ENCODE measurements at regions not wholly inside any gene's neighbourhood (a gene's known extent, or its start where the extent isn't known, plus 50 kb on each side); places are given as distances from the start of the nearest gene placed in this dataset.

GRCh38 chr1:195597891-195598290 is 1010.3 kb downstream of the KCNT2 start:
- CTCF ChIA-PET: interaction anchor here (0.6 kb wide), 1 partner anchor 120 kb away, joined by 5 read pairs; no protein-coding TSS in a partner anchor

GRCh38 chr1:195594773-195595172 is 1013.5 kb downstream of the KCNT2 start:
- Histone ChIP-seq H3K4me1 (no peaks in the 10 kb centered on the region), H3K27me3 (replicated peaks; ENCODE audit: control insufficient read depth, insufficient read depth, low read length) (no peaks in the 10 kb centered on the region), H3K36me3 (ENCODE audit: control insufficient read depth, insufficient read depth, low read length) (no peaks in the 10 kb centered on the region), H3K9me3 (no peaks in the 10 kb centered on the region), H3K4me3 (ENCODE audit: low read depth, low read length) (no peak overlapping the region)
- TF ChIP-seq CTCF (IDR thresholded peaks at IDR 0.05; ENCODE audit: insufficient read depth in 1 of 2, low read depth in 1 of 2, low read length in 1 of 2, severe bottlenecking in 1 of 2, unreplicated experiment in 1 of 2): no peak
- no peak for DNase-seq
- BruUV-seq (replicated peaks): no TSS peak
- Mint-ChIP-seq H3K9me3 (ENCODE audit: unreplicated experiment) (no peaks in the 10 kb centered on the region), H3K4me3 (ENCODE audit: unreplicated experiment) (no peak overlapping the region), H3K4me1 (ENCODE audit: low read depth, unreplicated experiment) (no peaks in the 10 kb centered on the region), H3K36me3 (ENCODE audit: insufficient read depth, unreplicated experiment) (no peaks in the 10 kb centered on the region), H3K27ac (ENCODE audit: unreplicated experiment) (no peak overlapping the region), H3K27me3 (ENCODE audit: insufficient read depth, unreplicated experiment) (no peaks in the 10 kb centered on the region)
- ChIA-PET CTCF (no interaction called here), POLR2A (no interaction called here)
- intact Hi-C loops (cut with micrococcal nuclease; ENCODE audit: unreplicated experiment): no loop called here

More at GRCh38 chr1:195597891-195598290, 1010.3 kb downstream of the KCNT2 start:
- H3K4me1 ChIP-seq: no peaks in the 10 kb centered on the region
- H3K27me3 ChIP-seq (replicated peaks; ENCODE audit: control insufficient read depth, insufficient read depth, low read length): no peaks in the 10 kb centered on the region
- no peak for DNase-seq
- Mint-ChIP-seq H3K4me1 (ENCODE audit: low read depth, unreplicated experiment) (no peaks in the 10 kb centered on the region), H3K27ac (ENCODE audit: unreplicated experiment) (no peak overlapping the region), H3K4me3 (ENCODE audit: unreplicated experiment) (no peak overlapping the region), H3K36me3 (ENCODE audit: insufficient read depth, unreplicated experiment) (no peaks in the 10 kb centered on the region), H3K27me3 (ENCODE audit: insufficient read depth, unreplicated experiment) (peaks cover 2% of the 10 kb centered on the region), H3K9me3 (ENCODE audit: unreplicated experiment) (no peaks in the 10 kb centered on the region)
- no peaks in the 10 kb centered on the region for H3K36me3 ChIP-seq (ENCODE audit: control insufficient read depth, insufficient read depth, low read length)
- POLR2A ChIA-PET: no interaction called here
- no peaks in the 10 kb centered on the region for H3K9me3 ChIP-seq
- H3K4me3 ChIP-seq (ENCODE audit: low read depth, low read length): no peak overlapping the region
- no TSS peak for BruUV-seq (replicated peaks)
- no peak for TF ChIP-seq CTCF (IDR thresholded peaks at IDR 0.05; ENCODE audit: insufficient read depth in 1 of 2, low read depth in 1 of 2, low read length in 1 of 2, severe bottlenecking in 1 of 2, unreplicated experiment in 1 of 2)
- intact Hi-C loops (cut with micrococcal nuclease; ENCODE audit: unreplicated experiment): no loop called here

DNA sequence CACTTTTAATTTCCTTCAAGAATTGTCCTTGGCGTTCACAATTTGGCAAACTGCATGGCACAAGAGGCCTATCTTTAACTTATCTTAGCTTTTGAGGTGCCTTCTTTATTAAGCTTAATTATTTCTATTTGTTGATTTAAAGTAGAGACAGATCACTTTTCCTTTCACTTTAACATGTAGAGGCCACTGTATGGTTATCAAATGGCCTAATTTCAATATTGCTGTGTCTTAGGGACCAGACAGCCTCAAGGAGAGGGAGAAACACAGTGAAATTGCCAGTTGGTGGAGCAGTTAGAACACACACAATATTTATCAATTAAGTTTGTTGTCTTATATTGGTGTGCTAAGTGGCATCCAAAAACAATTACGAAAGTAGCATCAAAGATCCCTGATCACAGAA is 1013.9 kb downstream of the KCNT2 start:
- no TSS peak for BruUV-seq (replicated peaks)
- ChIA-PET POLR2A (no interaction called here), CTCF (no interaction called here)
- intact Hi-C loops (cut with micrococcal nuclease; ENCODE audit: unreplicated experiment): no loop called here
- no peak for TF ChIP-seq CTCF (IDR thresholded peaks at IDR 0.05; ENCODE audit: insufficient read depth in 1 of 2, low read depth in 1 of 2, low read length in 1 of 2, severe bottlenecking in 1 of 2, unreplicated experiment in 1 of 2)
- Mint-ChIP-seq H3K27me3 (ENCODE audit: insufficient read depth, unreplicated experiment) (no peaks in the 10 kb centered on the region), H3K9me3 (ENCODE audit: unreplicated experiment) (no peaks in the 10 kb centered on the region), H3K36me3 (ENCODE audit: insufficient read depth, unreplicated experiment) (no peaks in the 10 kb centered on the region), H3K27ac (ENCODE audit: unreplicated experiment) (no peak overlapping the region), H3K4me1 (ENCODE audit: low read depth, unreplicated experiment) (no peaks in the 10 kb centered on the region), H3K4me3 (ENCODE audit: unreplicated experiment) (no peak overlapping the region)
- Histone ChIP-seq H3K4me1 (no peaks in the 10 kb centered on the region), H3K36me3 (ENCODE audit: control insufficient read depth, insufficient read depth, low read length) (no peaks in the 10 kb centered on the region), H3K9me3 (no peaks in the 10 kb centered on the region), H3K4me3 (ENCODE audit: low read depth, low read length) (no peak overlapping the region), H3K27me3 (replicated peaks; ENCODE audit: control insufficient read depth, insufficient read depth, low read length) (no peaks in the 10 kb centered on the region)
- DNase-seq: no peak
